ENCODE measurements at regions not wholly inside any gene's neighbourhood (a gene's known extent, or its start where the extent isn't known, plus 50 kb on each side); places are given as distances from the start of the nearest gene placed in this dataset.
"Not testable (repeated sequence)": the region's sequence is repeated elsewhere in the genome, so short reads cannot be mapped to it uniquely, and the experiment has no call there.

- H3K4me3 ChIP-seq (ENCODE audit: low read depth, low read length), result no peak overlapping the region
- TF ChIP-seq, protein P1, sequence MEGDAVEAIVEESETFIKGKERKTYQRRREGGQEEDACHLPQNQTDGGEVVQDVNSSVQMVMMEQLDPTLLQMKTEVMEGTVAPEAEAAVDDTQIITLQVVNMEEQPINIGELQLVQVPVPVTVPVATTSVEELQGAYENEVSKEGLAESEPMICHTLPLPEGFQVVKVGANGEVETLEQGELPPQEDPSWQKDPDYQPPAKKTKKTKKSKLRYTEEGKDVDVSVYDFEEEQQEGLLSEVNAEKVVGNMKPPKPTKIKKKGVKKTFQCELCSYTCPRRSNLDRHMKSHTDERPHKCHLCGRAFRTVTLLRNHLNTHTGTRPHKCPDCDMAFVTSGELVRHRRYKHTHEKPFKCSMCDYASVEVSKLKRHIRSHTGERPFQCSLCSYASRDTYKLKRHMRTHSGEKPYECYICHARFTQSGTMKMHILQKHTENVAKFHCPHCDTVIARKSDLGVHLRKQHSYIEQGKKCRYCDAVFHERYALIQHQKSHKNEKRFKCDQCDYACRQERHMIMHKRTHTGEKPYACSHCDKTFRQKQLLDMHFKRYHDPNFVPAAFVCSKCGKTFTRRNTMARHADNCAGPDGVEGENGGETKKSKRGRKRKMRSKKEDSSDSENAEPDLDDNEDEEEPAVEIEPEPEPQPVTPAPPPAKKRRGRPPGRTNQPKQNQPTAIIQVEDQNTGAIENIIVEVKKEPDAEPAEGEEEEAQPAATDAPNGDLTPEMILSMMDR (IDR thresholded peaks at IDR 0.05; ENCODE audit: low read depth, low read length, missing control alignments), result no peak
- DNase-seq (ENCODE audit: low read depth), result no peak
- in situ Hi-C loops (cut with HindIII; ENCODE audit: low sequenced_read_pairs), result no loop called here
Observed at GRCh38 chr1:30654188-30654587, 69.2 kb downstream of the MATN1 start.

DNA sequence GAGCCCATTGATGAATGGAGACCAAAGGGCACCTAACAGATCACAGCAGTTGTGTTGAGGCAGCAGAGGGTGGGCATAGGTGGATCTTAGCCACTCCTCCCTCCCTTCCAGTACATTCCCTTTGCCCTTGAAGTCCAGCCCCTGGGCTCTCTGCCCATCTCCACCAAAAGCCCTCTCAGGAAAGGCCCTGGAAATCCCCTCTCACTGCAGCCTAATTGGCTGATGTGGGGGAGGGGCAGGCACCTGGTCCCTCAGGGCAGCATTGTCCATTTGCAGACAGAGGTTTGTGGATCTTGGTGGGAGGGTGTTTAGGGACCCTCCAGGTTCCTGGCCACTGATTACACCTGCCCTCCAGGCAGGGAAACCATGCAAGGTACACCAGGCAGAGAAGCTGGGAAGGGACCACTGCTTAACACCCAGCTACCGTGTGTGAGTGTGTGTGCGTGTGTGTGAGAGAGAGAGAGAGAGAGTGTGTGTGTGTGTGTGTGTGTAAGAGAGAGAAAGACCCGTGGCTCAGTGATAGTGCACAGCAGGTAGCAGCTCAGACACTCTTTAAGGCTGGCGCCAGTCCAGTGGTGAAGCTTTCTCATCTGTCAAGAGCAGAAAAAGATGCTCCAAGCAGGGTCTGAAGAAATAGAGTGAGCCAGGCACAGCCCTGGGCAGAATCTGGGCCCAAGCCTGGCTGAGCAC is 71.1 kb downstream of the MATN1 start:
- H3K4me3 ChIP-seq (ENCODE audit: low read depth, low read length), result no peak overlapping the region
- TF ChIP-seq, protein P1 (IDR thresholded peaks at IDR 0.05; ENCODE audit: low read depth, low read length, missing control alignments), result no peak
- DNase-seq (ENCODE audit: low read depth), result no peak
- in situ Hi-C loops (cut with HindIII; ENCODE audit: low sequenced_read_pairs), result no loop called here

DNA sequence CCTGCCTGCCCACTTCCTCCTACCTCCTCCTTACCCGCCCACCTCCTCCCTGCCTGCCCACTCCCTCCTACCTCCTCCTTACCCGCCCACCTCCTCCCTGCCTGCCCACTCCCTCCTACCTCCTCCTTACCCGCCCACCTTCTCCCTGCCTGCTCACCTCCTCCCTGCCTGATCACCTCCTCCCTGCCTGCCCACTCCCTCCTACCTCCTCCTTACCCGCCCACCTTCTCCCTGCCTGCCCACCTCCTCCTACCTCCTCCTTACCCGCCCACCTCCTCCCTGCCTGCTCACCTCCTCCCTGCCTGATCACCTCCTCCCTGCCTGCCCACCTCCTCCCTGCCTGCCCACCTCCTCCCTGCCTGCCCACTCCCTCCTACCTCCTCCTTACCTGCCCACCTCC is 72.0 kb downstream of the MATN1 start:
- H3K4me3 ChIP-seq (ENCODE audit: low read depth, low read length); DNase-seq (ENCODE audit: low read depth); in situ Hi-C loops (cut with HindIII; ENCODE audit: low sequenced_read_pairs): not testable (repeated sequence)

DNA sequence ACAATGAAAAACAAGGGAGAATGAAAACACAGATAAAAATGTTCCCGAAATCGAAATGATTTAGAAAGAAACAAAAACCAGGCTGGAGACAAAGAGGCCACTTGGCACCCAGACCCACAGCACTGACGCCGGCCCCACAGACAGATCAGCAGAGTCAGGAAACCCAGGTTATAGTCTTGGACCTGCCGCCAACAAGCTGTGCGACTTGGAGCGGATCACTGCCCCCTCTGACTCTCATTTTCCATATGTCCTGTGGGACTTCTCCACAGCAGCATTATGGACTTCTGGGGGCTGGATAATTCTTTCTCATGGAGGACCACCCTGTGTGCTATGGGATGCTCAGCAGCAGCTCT is 72.4 kb downstream of the MATN1 start:
- no peak overlapping the region for H3K4me3 ChIP-seq (ENCODE audit: low read depth, low read length)
- in situ Hi-C loops (cut with HindIII; ENCODE audit: low sequenced_read_pairs), result no loop called here
- TF ChIP-seq, protein P1 (IDR thresholded peaks at IDR 0.05; ENCODE audit: low read depth, low read length, missing control alignments), result no peak
- no peak for DNase-seq (ENCODE audit: low read depth)

GRCh38 chr1:30650038-30650967 is 73.1 kb downstream of the MATN1 start:
- in situ Hi-C loops (cut with HindIII; ENCODE audit: low sequenced_read_pairs), result no loop called here
- TF ChIP-seq, protein P1 (IDR thresholded peaks at IDR 0.05; ENCODE audit: low read depth, low read length, missing control alignments), result no peak
- no peak for DNase-seq (ENCODE audit: low read depth)
- H3K4me3 ChIP-seq (ENCODE audit: low read depth, low read length), result no peak overlapping the region

DNA sequence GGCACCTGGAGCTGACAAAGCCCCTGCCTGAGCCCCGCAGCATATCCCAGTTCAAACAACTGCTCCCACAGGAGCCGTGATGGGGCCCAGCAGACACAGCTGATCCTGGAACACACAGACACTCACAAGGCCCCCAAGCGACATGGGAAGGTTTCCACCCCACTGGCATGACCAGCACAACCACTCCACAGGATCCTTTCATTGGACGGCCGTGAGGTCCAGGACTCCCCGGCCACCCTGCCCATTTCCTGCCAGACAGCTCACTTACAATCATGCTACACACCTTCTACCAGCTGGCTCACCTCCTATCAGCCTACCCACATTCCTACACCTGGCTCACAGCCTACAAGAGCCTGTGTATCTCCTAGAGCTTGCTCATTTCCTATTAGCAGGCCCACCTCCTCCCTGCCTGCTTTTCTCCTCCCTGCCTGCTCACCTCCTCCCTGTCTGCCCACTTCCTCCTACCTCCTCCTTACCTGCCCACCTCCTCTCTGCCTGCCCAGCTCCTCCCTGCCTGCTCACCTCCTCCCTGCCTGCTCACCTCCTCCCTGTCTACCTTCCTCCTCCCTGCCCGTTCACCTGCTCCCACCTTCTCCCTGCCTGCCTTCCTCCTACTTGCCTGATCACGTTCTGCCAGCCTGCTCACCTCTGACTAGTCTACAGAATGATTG is 73.9 kb downstream of the MATN1 start:
- TF ChIP-seq, protein P1 (IDR thresholded peaks at IDR 0.05; ENCODE audit: low read depth, low read length, missing control alignments), result no peak
- in situ Hi-C loops (cut with HindIII; ENCODE audit: low sequenced_read_pairs), result no loop called here
- no peak overlapping the region for H3K4me3 ChIP-seq (ENCODE audit: low read depth, low read length)
- no peak for DNase-seq (ENCODE audit: low read depth)
